Muscle of arm (tissue), 1 donor: ENCODE measurements at regions not wholly inside any gene's neighbourhood (a gene's known extent, or its start where the extent isn't known, plus 50 kb on each side); places are given as distances from the start of the nearest gene placed in this dataset.
"Not testable (repeated sequence)": the region's sequence is repeated elsewhere in the genome, so short reads cannot be mapped to it uniquely, and the experiment has no call there.

ENCODE experiments used
- DNase-seq: peaks from one replicate; pipeline ENCODE4 v3.0.0-alpha.2; 2013

GRCh38 chr7:82566752-82567151 is 123.2 kb upstream of the CACNA2D1 start:
- DNase-seq: no peak

- DNase-seq: no peak
Measured at GRCh38 chr7:82562716-82563404, 119.3 kb upstream of the CACNA2D1 start.

GRCh38 chr7:82559193-82559805 is 115.7 kb upstream of the CACNA2D1 start:
- DNase-seq: no peak

GRCh38 chr7:82549616-82550285 is 106.2 kb upstream of the CACNA2D1 start:
- DNase-seq: no peak

- no peak for DNase-seq
Measured at GRCh38 chr7:82548141-82548688, 104.6 kb upstream of the CACNA2D1 start.

GRCh38 chr7:82542665-82543064 is 99.1 kb upstream of the CACNA2D1 start:
- DNase-seq: no peak

GRCh38 chr7:82539969-82540368 is 96.4 kb upstream of the CACNA2D1 start:
- no peak for DNase-seq

GRCh38 chr7:82534684-82535083 is 91.1 kb upstream of the CACNA2D1 start:
- DNase-seq: no peak

- DNase-seq: no peak
Measured at GRCh38 chr7:82530361-82530760, 86.8 kb upstream of the CACNA2D1 start.

GRCh38 chr7:82528577-82529310 is 85.2 kb upstream of the CACNA2D1 start:
- DNase-seq: no peak

GRCh38 chr7:82527851-82528250 is 84.3 kb upstream of the CACNA2D1 start:
- DNase-seq: no peak

- DNase-seq: no peak
Measured at GRCh38 chr7:82521906-82522445, 78.4 kb upstream of the CACNA2D1 start.

GRCh38 chr7:82517050-82517449 is 73.5 kb upstream of the CACNA2D1 start:
- no peak for DNase-seq

GRCh38 chr7:82511542-82511941 is 68.0 kb upstream of the CACNA2D1 start:
- no peak for DNase-seq

- no peak for DNase-seq
Measured at GRCh38 chr7:82507976-82508677, 64.5 kb upstream of the CACNA2D1 start.

GRCh38 chr7:82507365-82507975 is 63.9 kb upstream of the CACNA2D1 start:
- DNase-seq: no peak

- no peak for DNase-seq
Measured at GRCh38 chr7:82506702-82507101, 63.1 kb upstream of the CACNA2D1 start.

GRCh38 chr7:82506208-82506607 is 62.6 kb upstream of the CACNA2D1 start:
- no peak for DNase-seq

- DNase-seq: no peak
Measured at GRCh38 chr7:82501346-82501745, 57.8 kb upstream of the CACNA2D1 start.

- not testable (repeated sequence) for DNase-seq
Measured at GRCh38 chr7:82499546-82499945, 56.0 kb upstream of the CACNA2D1 start.

- no peak for DNase-seq
Measured at GRCh38 chr7:82494420-82494819, 50.8 kb upstream of the CACNA2D1 start.
